ENCODE measurements at regions not wholly inside any gene's neighbourhood (a gene's known extent, or its start where the extent isn't known, plus 50 kb on each side); places are given as distances from the start of the nearest gene placed in this dataset.
A peak's percentile ranks its signal among the peaks of the same experiment; 100 is the strongest.

- DNase-seq (ENCODE audit: low spot score) = no peak
- Histone ChIP-seq H3K23ac (ENCODE audit: low read depth, low read length, poor library complexity) (no peak overlapping the region), H3K14ac (ENCODE audit: low read length) (no peak overlapping the region), H3K36me3 (replicated peaks in 1 of 2; ENCODE audit: control insufficient read depth in 2 of 2, insufficient read depth in 2 of 2, low read length in 2 of 2) (no peaks in the 10 kb centered on the region), H3K27ac (replicated peaks; ENCODE audit: low read length) (no peak overlapping the region), H3K4me1 (ENCODE audit: control insufficient read depth in 2 of 2, insufficient read depth in 1 of 2, low read depth in 1 of 2, low read length in 2 of 2) (no peaks in the 10 kb centered on the region), H2BK12ac (ENCODE audit: low read length) (no peak overlapping the region), H3K9ac (ENCODE audit: low read depth, low read length, poor library complexity) (no peak overlapping the region), H4K91ac (ENCODE audit: low read depth, low read length, poor library complexity) (no peak overlapping the region), H3K18ac (ENCODE audit: low read length) (no peak overlapping the region), H2BK120ac (ENCODE audit: low read depth, low read length) (no peak overlapping the region), H2BK5ac (ENCODE audit: low read length) (no peak overlapping the region), H2BK15ac (ENCODE audit: low read length) (no peak overlapping the region), H3K27me3 (ENCODE audit: control insufficient read depth in 3 of 3, insufficient read depth in 3 of 3, low read depth in 1 of 3, low read length in 3 of 3) (no peaks in the 10 kb centered on the region), H2AK5ac (ENCODE audit: low read depth, low read length) (no peak overlapping the region), H3K4me2 (ENCODE audit: insufficient read depth, low read length, poor library complexity, severe bottlenecking) (no peak overlapping the region), H3K9me3 (replicated peaks in 1 of 2; ENCODE audit: control insufficient read depth in 2 of 2, insufficient read depth in 1 of 2, low read depth in 1 of 2, low read length in 2 of 2) (peaks cover 0 to 6% of the 10 kb centered on the region in 2 donors), H2AFZ (ENCODE audit: low read length) (no peak overlapping the region), H3K4ac (ENCODE audit: low read length) (no peak overlapping the region), H3K4me3 (ENCODE audit: low read length in 2 of 2) (no peak overlapping the region), H4K8ac (ENCODE audit: low read depth, low read length) (no peak overlapping the region), H3K79me1 (ENCODE audit: low read depth, low read length) (no peaks in the 10 kb centered on the region)
- WGBS, 2 donors (ENCODE audit: extremely low coverage in 2 of 2, insufficient read length in 2 of 2, insufficient replicate concordance in 1 of 2) = no CpG with 5 or more reads among the region's 2 CpGs
These were observed 847.0 kb downstream of the TRIML1 start for GRCh38 chr4:188986271-188986689.

- H3K4me3 ChIP-seq (ENCODE audit: low read length in 2 of 2) = no peak overlapping the region
- no peaks in the 10 kb centered on the region for H3K36me3 ChIP-seq (replicated peaks in 1 of 2; ENCODE audit: control insufficient read depth in 2 of 2, insufficient read depth in 2 of 2, low read length in 2 of 2)
- H3K9ac ChIP-seq (ENCODE audit: low read depth, low read length, poor library complexity) = no peak overlapping the region
- H3K27me3 ChIP-seq (ENCODE audit: control insufficient read depth in 3 of 3, insufficient read depth in 3 of 3, low read depth in 1 of 3, low read length in 3 of 3) = no peaks in the 10 kb centered on the region
- H2BK15ac ChIP-seq (ENCODE audit: low read length) = no peak overlapping the region
- H2AK5ac ChIP-seq (ENCODE audit: low read depth, low read length) = no peak overlapping the region
- H3K27ac ChIP-seq (replicated peaks; ENCODE audit: low read length) = no peak overlapping the region
- DNase-seq (ENCODE audit: low spot score) = no peak
- no peak overlapping the region for H2BK120ac ChIP-seq (ENCODE audit: low read depth, low read length)
- no peak overlapping the region for H3K23ac ChIP-seq (ENCODE audit: low read depth, low read length, poor library complexity)
- H2AFZ ChIP-seq (ENCODE audit: low read length) = no peak overlapping the region
- H3K4ac ChIP-seq (ENCODE audit: low read length) = no peak overlapping the region
- H3K14ac ChIP-seq (ENCODE audit: low read length) = no peak overlapping the region
- no peak overlapping the region for H2BK12ac ChIP-seq (ENCODE audit: low read length)
- H3K4me1 ChIP-seq (ENCODE audit: control insufficient read depth in 2 of 2, insufficient read depth in 1 of 2, low read depth in 1 of 2, low read length in 2 of 2) = no peaks in the 10 kb centered on the region
- H3K18ac ChIP-seq (ENCODE audit: low read length) = no peak overlapping the region
- no peak overlapping the region for H4K91ac ChIP-seq (ENCODE audit: low read depth, low read length, poor library complexity)
- H3K4me2 ChIP-seq (ENCODE audit: insufficient read depth, low read length, poor library complexity, severe bottlenecking) = no peak overlapping the region
- no peak overlapping the region for H2BK5ac ChIP-seq (ENCODE audit: low read length)
- no peak overlapping the region for H4K8ac ChIP-seq (ENCODE audit: low read depth, low read length)
- no peaks in the 10 kb centered on the region for H3K79me1 ChIP-seq (ENCODE audit: low read depth, low read length)
- WGBS, 2 donors (ENCODE audit: extremely low coverage in 2 of 2, insufficient read length in 2 of 2, insufficient replicate concordance in 1 of 2) = no CpG with 5 or more reads among the region's 1 CpG
- H3K9me3 ChIP-seq (replicated peaks in 1 of 2; ENCODE audit: control insufficient read depth in 2 of 2, insufficient read depth in 1 of 2, low read depth in 1 of 2, low read length in 2 of 2) = peaks cover 0 to 6% of the 10 kb centered on the region in 2 donors
These were observed 847.8 kb downstream of the TRIML1 start for GRCh38 chr4:188987011-188987410.

GRCh38 chr4:188988131-188988530 lies 848.9 kb downstream of the TRIML1 start:
- Histone ChIP-seq H3K27me3 (ENCODE audit: control insufficient read depth in 3 of 3, insufficient read depth in 3 of 3, low read depth in 1 of 3, low read length in 3 of 3) (no peaks in the 10 kb centered on the region), H2BK120ac (ENCODE audit: low read depth, low read length) (no peak overlapping the region), H3K18ac (ENCODE audit: low read length) (no peak overlapping the region), H2BK12ac (ENCODE audit: low read length) (no peak overlapping the region), H3K36me3 (replicated peaks in 1 of 2; ENCODE audit: control insufficient read depth in 2 of 2, insufficient read depth in 2 of 2, low read length in 2 of 2) (no peaks in the 10 kb centered on the region), H3K4me1 (ENCODE audit: control insufficient read depth in 2 of 2, insufficient read depth in 1 of 2, low read depth in 1 of 2, low read length in 2 of 2) (no peaks in the 10 kb centered on the region), H3K9ac (ENCODE audit: low read depth, low read length, poor library complexity) (no peak overlapping the region), H2AFZ (ENCODE audit: low read length) (no peak overlapping the region), H4K91ac (ENCODE audit: low read depth, low read length, poor library complexity) (no peak overlapping the region), H3K79me1 (ENCODE audit: low read depth, low read length) (no peaks in the 10 kb centered on the region), H3K4me3 (ENCODE audit: low read length in 2 of 2) (no peak overlapping the region), H2AK5ac (ENCODE audit: low read depth, low read length) (peak overlapping the region; percentile 61), H2BK5ac (ENCODE audit: low read length) (no peak overlapping the region), H2BK15ac (ENCODE audit: low read length) (no peak overlapping the region), H3K4ac (ENCODE audit: low read length) (no peak overlapping the region), H3K14ac (ENCODE audit: low read length) (no peak overlapping the region), H3K4me2 (ENCODE audit: insufficient read depth, low read length, poor library complexity, severe bottlenecking) (no peak overlapping the region), H3K23ac (ENCODE audit: low read depth, low read length, poor library complexity) (no peak overlapping the region), H3K27ac (replicated peaks; ENCODE audit: low read length) (no peak overlapping the region), H4K8ac (ENCODE audit: low read depth, low read length) (no peak overlapping the region), H3K9me3 (replicated peaks in 1 of 2; ENCODE audit: control insufficient read depth in 2 of 2, insufficient read depth in 1 of 2, low read depth in 1 of 2, low read length in 2 of 2) (peaks cover 0 to 4% of the 10 kb centered on the region in 2 donors)
- no peak for DNase-seq (ENCODE audit: low spot score)
- no CpG with 5 or more reads among the region's 8 CpGs for WGBS, 2 donors (ENCODE audit: extremely low coverage in 2 of 2, insufficient read length in 2 of 2, insufficient replicate concordance in 1 of 2)

GRCh38 chr4:188989371-188989770 lies 850.1 kb downstream of the TRIML1 start:
- Histone ChIP-seq H3K14ac (ENCODE audit: low read length) (no peak overlapping the region), H3K9ac (ENCODE audit: low read depth, low read length, poor library complexity) (no peak overlapping the region), H3K27me3 (ENCODE audit: control insufficient read depth in 3 of 3, insufficient read depth in 3 of 3, low read depth in 1 of 3, low read length in 3 of 3) (no peaks in the 10 kb centered on the region), H4K8ac (ENCODE audit: low read depth, low read length) (no peak overlapping the region), H3K4ac (ENCODE audit: low read length) (no peak overlapping the region), H2BK120ac (ENCODE audit: low read depth, low read length) (no peak overlapping the region), H3K79me1 (ENCODE audit: low read depth, low read length) (no peaks in the 10 kb centered on the region), H2BK12ac (ENCODE audit: low read length) (no peak overlapping the region), H2BK15ac (ENCODE audit: low read length) (no peak overlapping the region), H3K4me2 (ENCODE audit: insufficient read depth, low read length, poor library complexity, severe bottlenecking) (no peak overlapping the region), H3K9me3 (replicated peaks in 1 of 2; ENCODE audit: control insufficient read depth in 2 of 2, insufficient read depth in 1 of 2, low read depth in 1 of 2, low read length in 2 of 2) (peaks cover 0 to 4% of the 10 kb centered on the region in 2 donors), H2AFZ (ENCODE audit: low read length) (no peak overlapping the region), H3K18ac (ENCODE audit: low read length) (no peak overlapping the region), H3K4me1 (ENCODE audit: control insufficient read depth in 2 of 2, insufficient read depth in 1 of 2, low read depth in 1 of 2, low read length in 2 of 2) (no peaks in the 10 kb centered on the region), H3K23ac (ENCODE audit: low read depth, low read length, poor library complexity) (no peak overlapping the region), H3K4me3 (ENCODE audit: low read length in 2 of 2) (no peak overlapping the region), H2BK5ac (ENCODE audit: low read length) (no peak overlapping the region), H3K27ac (replicated peaks; ENCODE audit: low read length) (no peak overlapping the region), H4K91ac (ENCODE audit: low read depth, low read length, poor library complexity) (no peak overlapping the region), H3K36me3 (replicated peaks in 1 of 2; ENCODE audit: control insufficient read depth in 2 of 2, insufficient read depth in 2 of 2, low read length in 2 of 2) (no peaks in the 10 kb centered on the region), H2AK5ac (ENCODE audit: low read depth, low read length) (no peak overlapping the region)
- WGBS, 2 donors (ENCODE audit: extremely low coverage in 2 of 2, insufficient read length in 2 of 2, insufficient replicate concordance in 1 of 2) = no CpG with 5 or more reads among the region's 3 CpGs
- DNase-seq (ENCODE audit: low spot score) = no peak

Measured in neuronal stem cell (in vitro differentiated cells).